NB4 (cell line): ENCODE measurements at regions not wholly inside any gene's neighbourhood (a gene's known extent, or its start where the extent isn't known, plus 50 kb on each side); places are given as distances from the start of the nearest gene placed in this dataset.

ENCODE experiments used
- CTCF ChIP-seq: IDR thresholded peaks from one replicate; pipeline ENCODE4 v1.5.1; 2012; ENCODE audit warnings: low read depth, low read length
- POLR2A ChIP-seq: IDR thresholded peaks from 2 replicates; pipeline ENCODE4 v1.6.1; 2011; ENCODE audit warnings: mild to moderate bottlenecking; ENCODE audit not compliant: insufficient read length; ENCODE audit errors: extremely low read depth

GRCh38 chr16:49067776-49068175 lies 213.9 kb downstream of the CBLN1 start:
- TF ChIP-seq POLR2A (no peak), CTCF (no peak)
